GM19397 (cell line): ENCODE measurements at regions not wholly inside any gene's neighbourhood (a gene's known extent, or its start where the extent isn't known, plus 50 kb on each side); places are given as distances from the start of the nearest gene placed in this dataset.

Source experiments
- ATAC-seq: cut with Tn5 transposase; IDR thresholded peaks from one replicate; pipeline ENCODE4 v1.9.1; 2021; ENCODE audit warnings: mild to moderate bottlenecking, moderate library complexity; ENCODE audit not compliant: unreplicated experiment

GRCh38 chr6:156651486-156651885 is 125.7 kb upstream of the ARID1B start:
- no peak for ATAC-seq

- ATAC-seq = no peak
These were observed 126.2 kb upstream of the ARID1B start for GRCh38 chr6:156650896-156651390.

- no peak for ATAC-seq
These were observed 128.6 kb upstream of the ARID1B start for GRCh38 chr6:156648616-156649015.

GRCh38 chr6:156647991-156648390 is 129.2 kb upstream of the ARID1B start:
- no peak for ATAC-seq

GRCh38 chr6:156647140-156647784 is 129.9 kb upstream of the ARID1B start:
- no peak for ATAC-seq

GRCh38 chr6:156646496-156646895 is 130.7 kb upstream of the ARID1B start:
- ATAC-seq = no peak

GRCh38 chr6:156645097-156645496 is 132.1 kb upstream of the ARID1B start:
- no peak for ATAC-seq

GRCh38 chr6:156639009-156639721 is 138.0 kb upstream of the ARID1B start:
- no peak for ATAC-seq

- no peak for ATAC-seq
These were observed 138.6 kb upstream of the ARID1B start for GRCh38 chr6:156638581-156638980.

GRCh38 chr6:156634951-156635371 is 142.2 kb upstream of the ARID1B start:
- no peak for ATAC-seq

GRCh38 chr6:156634048-156634447 is 143.1 kb upstream of the ARID1B start:
- ATAC-seq = no peak

- no peak for ATAC-seq
These were observed 143.9 kb upstream of the ARID1B start for GRCh38 chr6:156633291-156633690.

- no peak for ATAC-seq
These were observed 146.4 kb upstream of the ARID1B start for GRCh38 chr6:156630613-156631302.

- ATAC-seq = no peak
These were observed 148.4 kb upstream of the ARID1B start for GRCh38 chr6:156628805-156629204.

- no peak for ATAC-seq
These were observed 149.7 kb upstream of the ARID1B start for GRCh38 chr6:156627524-156627923.

GRCh38 chr6:156622185-156622584 is 155.0 kb upstream of the ARID1B start:
- no peak for ATAC-seq

GRCh38 chr6:156620331-156620730 is 156.8 kb upstream of the ARID1B start:
- ATAC-seq = no peak

GRCh38 chr6:156618600-156619205 is 158.5 kb upstream of the ARID1B start:
- no peak for ATAC-seq

GRCh38 chr6:156617941-156618340 is 159.2 kb upstream of the ARID1B start:
- no peak for ATAC-seq

- no peak for ATAC-seq
These were observed 159.8 kb upstream of the ARID1B start for GRCh38 chr6:156617376-156617775.

- ATAC-seq = no peak
These were observed 160.7 kb upstream of the ARID1B start for GRCh38 chr6:156616495-156616894.
